ENCODE measurements at regions not wholly inside any gene's neighbourhood (a gene's known extent, or its start where the extent isn't known, plus 50 kb on each side); places are given as distances from the start of the nearest gene placed in this dataset.

DNA sequence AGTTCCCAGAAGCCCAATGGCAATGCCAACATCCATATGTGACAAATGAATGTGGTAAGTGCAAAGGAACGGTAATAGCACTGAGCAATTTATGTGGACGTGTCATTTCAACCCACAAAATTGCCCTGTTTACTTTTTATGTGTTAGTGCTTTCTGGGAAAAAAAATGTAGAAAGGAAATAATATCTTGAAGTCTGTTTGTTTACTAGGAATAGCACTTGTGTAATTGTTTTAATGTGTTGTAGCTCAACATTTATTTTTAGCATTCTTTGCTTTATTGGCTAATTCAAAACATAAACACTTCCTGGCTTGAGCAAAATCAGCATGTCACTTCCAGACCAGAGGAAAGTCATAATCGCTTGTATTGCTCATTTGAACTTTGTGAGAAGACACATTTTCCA, 224.8 kb upstream of the KCNK2 start:
- TF ChIP-seq, protein P1, sequence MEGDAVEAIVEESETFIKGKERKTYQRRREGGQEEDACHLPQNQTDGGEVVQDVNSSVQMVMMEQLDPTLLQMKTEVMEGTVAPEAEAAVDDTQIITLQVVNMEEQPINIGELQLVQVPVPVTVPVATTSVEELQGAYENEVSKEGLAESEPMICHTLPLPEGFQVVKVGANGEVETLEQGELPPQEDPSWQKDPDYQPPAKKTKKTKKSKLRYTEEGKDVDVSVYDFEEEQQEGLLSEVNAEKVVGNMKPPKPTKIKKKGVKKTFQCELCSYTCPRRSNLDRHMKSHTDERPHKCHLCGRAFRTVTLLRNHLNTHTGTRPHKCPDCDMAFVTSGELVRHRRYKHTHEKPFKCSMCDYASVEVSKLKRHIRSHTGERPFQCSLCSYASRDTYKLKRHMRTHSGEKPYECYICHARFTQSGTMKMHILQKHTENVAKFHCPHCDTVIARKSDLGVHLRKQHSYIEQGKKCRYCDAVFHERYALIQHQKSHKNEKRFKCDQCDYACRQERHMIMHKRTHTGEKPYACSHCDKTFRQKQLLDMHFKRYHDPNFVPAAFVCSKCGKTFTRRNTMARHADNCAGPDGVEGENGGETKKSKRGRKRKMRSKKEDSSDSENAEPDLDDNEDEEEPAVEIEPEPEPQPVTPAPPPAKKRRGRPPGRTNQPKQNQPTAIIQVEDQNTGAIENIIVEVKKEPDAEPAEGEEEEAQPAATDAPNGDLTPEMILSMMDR (conservative IDR thresholded peaks at IDR 0.05 in 1 of 2, IDR thresholded peaks at IDR 0.05 in 1 of 2; ENCODE audit: low read depth in 1 of 2, low read length in 2 of 2) = no peak
- no peak for TF ChIP-seq EZH2 (IDR thresholded peaks at IDR 0.05; ENCODE audit: low read length, missing control alignments)
